Epithelial cell of esophagus (primary cell): ENCODE measurements at regions not wholly inside any gene's neighbourhood (a gene's known extent, or its start where the extent isn't known, plus 50 kb on each side); places are given as distances from the start of the nearest gene placed in this dataset.

Experiments used
- DNase-seq: peaks from one replicate; pipeline ENCODE4 v3.0.0; 2010; ENCODE audit warnings: low read depth
- H3K4me3 ChIP-seq: 2 replicates; pipeline ENCODE4 v1.5.1; 2011; ENCODE audit warnings: mild to moderate bottlenecking, low read length, control low read depth
- TF ChIP-seq, protein P1 (sequence below): IDR thresholded peaks from 2 replicates; pipeline ENCODE4 v1.5.1; 2011; ENCODE audit warnings: low read depth, mild to moderate bottlenecking, low read length, control low read depth, inconsistent platforms; ENCODE audit not compliant: insufficient read depth; ENCODE audit errors: missing control alignments

DNA sequence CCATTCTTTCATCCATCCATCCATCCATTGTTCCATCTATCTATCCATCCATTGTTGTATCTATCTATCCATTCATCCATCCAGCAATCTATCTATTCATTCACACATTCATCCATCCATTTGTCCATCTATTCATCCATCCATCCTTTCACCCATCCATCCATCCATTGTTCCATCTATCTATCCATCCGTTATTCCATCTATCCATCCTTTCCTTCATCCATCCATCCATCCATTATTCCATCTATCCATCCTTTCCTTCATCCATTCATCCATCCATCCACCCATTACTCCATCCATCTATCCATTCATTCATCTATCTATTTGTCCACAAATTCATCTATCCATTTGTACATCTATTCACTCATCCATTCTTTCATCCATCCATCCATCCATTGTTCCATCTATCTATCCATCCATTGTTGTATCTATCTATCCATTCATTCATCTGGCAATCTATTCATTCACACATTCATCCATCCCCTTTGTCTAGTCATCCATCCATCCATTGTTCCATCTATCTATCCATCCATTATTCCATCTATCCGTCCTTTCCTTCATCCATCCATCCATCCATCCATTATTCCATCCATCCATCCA is 65.9 kb upstream of the ANO1 start:
- TF ChIP-seq, protein P1, sequence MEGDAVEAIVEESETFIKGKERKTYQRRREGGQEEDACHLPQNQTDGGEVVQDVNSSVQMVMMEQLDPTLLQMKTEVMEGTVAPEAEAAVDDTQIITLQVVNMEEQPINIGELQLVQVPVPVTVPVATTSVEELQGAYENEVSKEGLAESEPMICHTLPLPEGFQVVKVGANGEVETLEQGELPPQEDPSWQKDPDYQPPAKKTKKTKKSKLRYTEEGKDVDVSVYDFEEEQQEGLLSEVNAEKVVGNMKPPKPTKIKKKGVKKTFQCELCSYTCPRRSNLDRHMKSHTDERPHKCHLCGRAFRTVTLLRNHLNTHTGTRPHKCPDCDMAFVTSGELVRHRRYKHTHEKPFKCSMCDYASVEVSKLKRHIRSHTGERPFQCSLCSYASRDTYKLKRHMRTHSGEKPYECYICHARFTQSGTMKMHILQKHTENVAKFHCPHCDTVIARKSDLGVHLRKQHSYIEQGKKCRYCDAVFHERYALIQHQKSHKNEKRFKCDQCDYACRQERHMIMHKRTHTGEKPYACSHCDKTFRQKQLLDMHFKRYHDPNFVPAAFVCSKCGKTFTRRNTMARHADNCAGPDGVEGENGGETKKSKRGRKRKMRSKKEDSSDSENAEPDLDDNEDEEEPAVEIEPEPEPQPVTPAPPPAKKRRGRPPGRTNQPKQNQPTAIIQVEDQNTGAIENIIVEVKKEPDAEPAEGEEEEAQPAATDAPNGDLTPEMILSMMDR = no peak
- no peak for DNase-seq
- H3K4me3 ChIP-seq = no peak overlapping the region

DNA sequence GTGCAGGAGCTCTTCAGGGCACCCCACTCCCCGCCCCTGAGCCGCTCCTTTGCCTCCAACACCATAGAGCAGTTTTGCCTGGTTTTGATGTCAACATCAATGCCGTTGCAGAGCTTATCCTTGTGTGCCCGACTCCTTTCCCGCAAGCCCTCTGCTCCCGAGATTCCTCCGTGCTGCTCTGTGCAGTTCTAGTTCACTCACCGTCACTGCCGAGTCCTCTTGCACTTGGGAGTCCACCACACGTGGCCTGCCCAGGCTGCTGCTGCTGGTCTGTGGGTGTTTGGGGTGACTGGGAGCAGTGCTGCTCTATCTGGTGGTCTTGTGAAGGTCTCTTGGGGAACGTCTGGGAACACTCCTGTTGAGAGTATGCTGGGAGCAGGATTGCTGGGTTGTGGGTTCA is 63.8 kb upstream of the ANO1 start:
- TF ChIP-seq, protein P1 = no peak
- DNase-seq = no peak
- H3K4me3 ChIP-seq = no peak overlapping the region

DNA sequence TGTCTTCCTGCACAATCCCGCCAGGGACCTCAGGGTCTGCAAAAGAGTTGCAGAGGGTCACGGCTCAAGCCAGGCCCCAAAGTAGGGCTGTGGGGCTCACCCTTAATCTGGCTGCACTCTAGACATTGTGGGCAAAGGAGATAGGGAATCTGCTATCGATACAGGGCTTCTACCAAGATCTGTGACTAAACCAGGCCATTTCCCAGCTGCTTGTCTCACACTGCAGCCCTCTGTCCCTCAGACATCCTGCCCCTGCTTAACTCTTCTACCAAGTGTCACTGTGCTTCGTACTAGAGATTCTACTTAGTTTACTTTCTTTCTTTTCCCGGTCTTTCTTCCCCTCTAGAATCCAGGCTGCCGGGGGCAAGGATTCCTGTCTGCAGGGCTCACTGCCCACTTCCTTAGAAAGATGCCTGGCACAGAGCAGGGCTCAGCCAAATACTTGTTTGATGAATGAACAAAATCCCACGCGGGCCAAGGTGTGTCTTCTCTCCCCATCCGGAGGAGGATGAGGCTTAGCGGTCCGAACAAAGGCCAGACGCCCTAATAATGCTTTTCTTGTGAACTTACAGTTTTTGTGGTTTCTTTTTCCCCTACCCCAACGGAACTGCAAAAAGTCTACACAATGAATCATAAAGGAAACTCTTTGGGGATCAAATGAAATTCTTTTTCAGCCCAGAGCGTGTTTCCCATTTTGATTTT is 61.3 kb upstream of the ANO1 start:
- H3K4me3 ChIP-seq = no peak overlapping the region
- TF ChIP-seq, protein P1 = no peak
- DNase-seq = peak; percentile 85

DNA sequence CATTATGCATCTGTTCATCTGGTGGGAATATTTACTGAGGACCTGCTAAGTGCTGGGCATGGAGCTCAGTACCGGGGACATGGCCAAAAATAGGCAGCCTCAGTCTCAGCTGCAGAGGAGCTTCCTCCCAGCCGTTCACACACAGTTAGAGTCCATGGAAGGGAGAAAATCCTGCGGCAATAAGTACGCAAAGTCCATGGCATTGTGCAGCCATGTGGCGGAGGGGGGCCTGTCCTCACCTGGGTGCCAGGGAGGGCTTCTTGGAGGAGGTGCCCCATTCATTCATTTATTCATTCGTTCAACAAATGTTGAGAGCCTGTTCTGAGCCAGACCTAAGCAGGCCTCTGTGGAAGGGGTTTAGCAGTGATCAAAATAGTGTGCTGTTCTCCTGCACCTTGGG is 59.3 kb upstream of the ANO1 start:
- TF ChIP-seq, protein P1 = no peak

DNA sequence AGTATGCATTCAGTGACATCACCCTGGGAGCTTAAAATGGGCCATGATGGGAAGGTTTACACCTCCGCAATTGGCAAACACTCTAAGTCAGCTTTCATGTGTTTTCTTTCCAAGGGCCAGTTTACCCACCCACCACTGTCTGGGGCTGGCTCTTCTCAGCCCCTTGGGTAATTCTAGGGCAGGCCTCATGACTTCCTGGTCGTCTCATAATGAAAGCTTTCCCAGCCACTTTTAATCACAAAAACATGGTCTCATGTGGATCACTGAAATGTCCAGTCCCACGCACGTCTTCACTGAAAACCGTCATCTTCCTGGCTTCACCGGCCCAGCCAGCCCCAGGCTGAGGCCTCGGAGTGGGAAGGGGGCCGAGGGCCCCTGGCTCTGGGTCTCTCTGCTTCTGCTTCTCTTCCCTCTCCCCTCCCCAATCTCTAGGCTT is 58.5 kb upstream of the ANO1 start:
- TF ChIP-seq, protein P1 = no peak
- no peak for DNase-seq
- no peak overlapping the region for H3K4me3 ChIP-seq

More for the DNA sequence above, 59.3 kb upstream of the ANO1 start:
- DNase-seq = no peak
- H3K4me3 ChIP-seq = no peak overlapping the region

DNA sequence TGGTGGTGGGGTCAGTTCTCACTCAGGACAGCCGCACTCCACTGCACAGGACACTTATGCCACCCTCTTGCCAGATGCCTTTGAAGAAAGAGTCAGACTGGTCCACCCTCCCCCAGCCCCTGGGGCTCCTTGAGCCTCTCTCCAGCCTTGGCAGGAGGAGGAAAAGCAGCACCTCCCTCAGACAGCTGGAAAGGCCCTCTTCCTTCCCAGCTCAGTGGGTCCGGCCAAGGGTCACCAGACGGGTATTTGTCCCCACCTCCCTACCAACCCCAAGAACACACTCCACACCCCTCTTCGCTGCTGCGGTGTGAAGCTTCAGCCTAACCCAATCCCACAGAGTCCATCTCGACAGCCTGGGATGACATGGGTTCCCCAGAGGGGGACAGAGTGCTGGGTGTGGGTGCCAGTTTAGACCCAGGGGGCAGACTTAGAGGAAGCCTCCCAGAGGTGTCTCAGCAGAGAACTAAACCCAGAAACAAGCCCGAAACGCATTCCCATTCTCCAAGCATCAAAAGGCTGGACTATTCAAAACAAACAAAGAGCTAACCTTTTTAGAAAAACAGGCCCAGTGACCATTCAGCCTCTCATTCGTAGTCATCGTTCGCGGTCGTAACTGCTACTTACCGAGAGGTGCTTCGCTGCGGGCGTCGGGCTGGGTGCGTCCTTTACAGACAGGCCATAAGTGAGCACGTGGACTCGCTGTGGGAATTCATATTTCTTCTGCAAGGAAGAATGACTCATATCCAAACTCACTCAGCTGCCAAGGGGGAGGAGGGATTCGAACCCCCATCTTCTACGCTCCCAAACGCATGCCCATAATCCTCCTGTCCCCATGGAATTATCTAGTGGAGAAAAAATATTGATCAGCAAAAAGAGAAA is 57.5 kb upstream of the ANO1 start:
- no peak for DNase-seq
- no peak overlapping the region for H3K4me3 ChIP-seq
- TF ChIP-seq, protein P1 = no peak
